ENCODE measurements at regions not wholly inside any gene's neighbourhood (a gene's known extent, or its start where the extent isn't known, plus 50 kb on each side); places are given as distances from the start of the nearest gene placed in this dataset.

DNA sequence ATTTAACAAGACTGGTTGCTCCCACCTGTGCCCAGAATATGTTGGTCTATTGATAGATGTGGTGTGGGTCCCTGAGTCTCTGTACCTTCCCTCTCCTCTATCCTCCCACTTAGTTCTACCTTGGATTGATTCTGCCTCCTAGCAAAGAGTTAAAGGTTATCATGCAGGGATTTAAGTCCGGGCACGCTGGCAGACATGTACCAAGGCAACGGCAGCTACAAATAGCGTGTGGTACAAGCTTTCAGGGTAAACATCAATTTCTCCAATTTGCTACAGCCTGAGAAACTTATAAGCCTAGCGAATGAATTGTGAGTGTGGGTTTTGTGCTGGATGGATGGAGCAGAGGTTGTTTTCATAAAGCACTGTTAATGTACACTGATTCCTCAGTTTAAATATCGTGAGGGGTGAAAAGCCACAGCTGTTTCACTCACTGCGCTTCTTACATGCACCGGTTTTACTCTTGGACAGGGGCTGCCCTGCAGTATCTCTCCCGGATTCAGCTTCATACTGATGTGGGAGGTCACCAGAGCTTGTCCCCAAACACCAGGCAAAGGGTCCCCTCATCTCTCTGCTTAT, 289.8 kb downstream of the ICOS start:
- DNase-seq (ENCODE audit: low read depth in 2 of 2), result no peak

DNA sequence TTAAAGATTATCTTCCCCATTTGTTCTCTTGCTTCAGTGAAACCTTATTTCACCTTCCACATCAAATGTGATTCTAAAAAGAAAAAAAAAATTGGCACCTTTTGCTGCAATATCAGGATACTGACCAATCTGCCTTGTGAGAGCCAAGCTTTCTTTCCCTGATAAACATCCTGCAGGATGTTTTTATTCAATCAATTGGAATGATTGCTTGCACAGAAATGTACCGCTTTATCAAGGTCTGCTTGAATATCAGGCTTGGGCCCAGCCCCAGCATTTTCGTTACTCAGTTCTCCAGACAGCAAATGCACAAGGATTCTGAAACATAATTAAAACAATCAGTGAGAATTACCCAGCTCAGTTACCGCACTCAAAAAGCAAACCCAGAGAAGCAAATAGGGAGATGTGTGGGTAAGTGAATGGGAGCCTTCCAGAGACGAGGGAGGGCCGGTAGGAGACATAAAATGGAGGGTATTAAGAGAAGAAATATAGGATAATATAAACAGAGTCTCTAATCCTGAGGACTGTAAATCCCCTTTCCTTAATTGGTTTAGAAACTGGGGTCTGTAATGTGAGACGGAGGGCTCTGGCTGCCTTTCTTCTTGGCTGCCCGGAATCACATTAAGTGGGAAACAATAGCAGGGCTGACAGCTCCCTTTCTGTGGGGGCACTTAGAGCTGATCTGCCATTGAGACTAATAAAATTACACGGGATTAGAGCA, 291.8 kb downstream of the ICOS start:
- no peak for DNase-seq (ENCODE audit: low read depth in 2 of 2)

DNA sequence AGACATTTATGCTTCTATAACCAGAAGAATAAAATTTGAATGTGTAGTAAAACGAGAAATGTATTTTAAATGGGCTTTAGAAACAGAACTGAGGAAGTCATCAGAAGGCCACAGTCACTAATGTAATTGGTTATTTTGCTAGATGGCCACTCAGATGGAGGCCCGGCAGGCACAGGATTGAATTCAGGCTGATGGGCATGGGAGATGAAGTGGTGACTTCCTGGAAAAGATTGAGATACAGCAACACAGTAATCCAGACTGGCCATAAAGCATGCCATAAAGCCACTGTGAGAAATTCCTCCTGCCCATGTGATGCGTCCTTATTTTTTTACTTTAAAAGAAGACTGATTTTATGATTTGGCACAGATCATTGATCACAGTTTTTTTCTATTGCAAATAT, 297.7 kb downstream of the ICOS start:
- DNase-seq (ENCODE audit: low read depth in 2 of 2), result no peak

DNA sequence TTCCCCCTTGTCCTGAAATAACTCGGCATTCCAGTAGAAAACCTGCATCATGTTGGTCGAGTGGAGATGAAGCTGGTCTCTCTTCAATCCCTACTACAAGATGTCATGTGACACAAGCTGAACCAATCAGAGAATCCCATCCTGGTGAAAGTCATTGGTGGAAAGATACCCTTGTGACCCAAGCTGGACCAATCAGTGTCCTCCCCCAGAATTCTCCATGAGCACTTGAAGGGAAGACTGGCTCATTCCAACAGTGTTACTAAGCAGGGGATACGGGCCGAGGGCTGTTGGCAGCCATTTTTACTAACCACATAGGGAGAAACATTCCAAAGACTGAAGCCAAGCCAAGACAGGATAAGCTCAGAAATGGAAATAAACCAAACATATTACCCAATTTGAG, 298.3 kb downstream of the ICOS start:
- no peak for DNase-seq (ENCODE audit: low read depth in 2 of 2)

DNA sequence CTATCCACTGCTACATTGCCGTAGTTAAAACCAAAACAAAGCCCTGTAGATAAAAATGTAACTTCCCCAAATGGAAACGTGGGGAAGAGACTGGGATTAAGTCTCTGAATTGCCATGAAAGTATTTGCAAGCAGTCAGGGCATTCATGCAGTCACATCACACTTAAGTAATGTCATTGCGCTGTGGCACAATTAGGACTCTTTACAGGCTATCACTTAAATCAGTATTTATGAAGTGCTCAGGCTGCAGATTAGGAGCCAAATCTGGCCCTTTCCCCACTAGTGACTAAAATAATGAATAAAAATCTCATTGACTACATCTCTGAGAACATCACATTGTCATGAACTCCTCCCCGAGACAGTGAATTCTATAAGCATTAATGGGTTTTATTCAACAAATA, 300.9 kb downstream of the ICOS start:
- DNase-seq (ENCODE audit: low read depth in 2 of 2), result no peak

DNA sequence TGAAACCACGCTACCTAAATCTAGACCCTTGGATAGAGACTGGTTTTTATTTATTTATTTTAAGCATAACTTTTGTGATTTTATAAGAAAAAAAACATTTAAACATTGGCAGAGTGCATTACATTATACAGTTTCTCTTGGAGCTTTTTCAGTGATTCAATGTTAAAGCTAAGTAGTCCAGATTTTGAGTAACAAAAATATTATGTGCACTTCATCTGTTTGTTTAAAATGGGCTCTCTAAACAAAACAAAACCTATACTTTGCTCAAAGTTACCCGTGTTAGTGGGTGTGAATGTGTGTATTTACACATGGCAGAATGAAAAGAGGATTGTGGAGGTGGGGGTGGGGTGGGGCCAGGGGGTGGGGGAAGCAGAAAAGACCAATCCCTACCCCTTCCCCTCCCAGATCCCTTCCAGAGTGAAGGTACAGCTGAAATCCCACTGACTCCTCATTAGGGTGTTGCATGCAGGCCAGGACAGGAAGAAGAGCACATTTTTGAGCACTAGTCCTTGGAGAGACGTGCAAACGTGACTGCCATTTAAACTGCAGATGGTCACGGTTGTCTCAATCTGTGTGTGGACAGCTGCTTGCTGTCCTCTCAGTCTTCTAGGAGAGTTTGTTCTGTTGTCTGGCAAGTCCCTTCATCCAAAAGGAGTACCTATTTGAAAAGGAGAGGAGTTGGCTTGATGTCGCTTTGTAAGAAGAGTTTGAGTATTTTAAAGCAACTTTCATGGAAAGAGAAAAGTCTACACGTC, 303.0 kb downstream of the ICOS start:
- no peak for DNase-seq (ENCODE audit: low read depth in 2 of 2)

DNA sequence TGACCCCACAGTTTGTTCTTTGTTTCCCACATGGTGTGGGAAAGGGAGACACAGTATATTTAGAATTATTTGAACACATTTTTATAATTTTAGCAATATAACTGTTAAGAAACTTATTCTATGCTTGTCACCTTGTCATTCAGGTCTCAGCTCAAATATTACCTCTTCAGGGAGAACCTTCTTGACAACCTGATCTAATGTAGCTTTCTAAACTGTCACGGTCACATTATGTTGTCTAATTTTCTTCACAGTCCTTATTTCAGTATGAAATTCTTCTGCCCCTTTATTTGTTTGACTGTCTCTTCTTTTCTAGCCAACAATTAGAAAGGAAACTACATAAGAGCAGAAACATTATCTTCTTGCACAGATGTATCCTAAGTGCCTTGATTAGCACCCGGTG, 304.3 kb upstream of the PARD3B start:
- no peak for DNase-seq (ENCODE audit: low read depth in 2 of 2)

DNA sequence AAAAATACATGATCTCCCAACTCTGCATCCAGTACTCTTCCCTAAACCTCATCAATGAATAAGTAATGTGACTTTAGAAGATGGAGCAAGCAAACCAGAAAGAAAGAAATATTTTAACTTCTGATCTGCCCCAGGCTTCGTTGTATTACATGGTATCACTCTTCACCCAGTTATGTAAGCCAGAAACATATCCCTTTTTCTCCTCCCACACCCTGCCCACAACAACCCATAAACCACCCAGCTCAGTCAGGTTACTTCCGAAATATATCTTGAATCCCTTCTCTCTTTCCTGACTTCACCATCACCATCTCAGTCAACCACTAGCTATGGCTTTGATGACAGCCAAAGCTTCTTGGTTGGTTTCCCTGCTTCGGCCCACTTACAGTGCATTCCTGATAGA, 295.8 kb upstream of the PARD3B start:
- DNase-seq (ENCODE audit: low read depth in 2 of 2), result no peak

DNA sequence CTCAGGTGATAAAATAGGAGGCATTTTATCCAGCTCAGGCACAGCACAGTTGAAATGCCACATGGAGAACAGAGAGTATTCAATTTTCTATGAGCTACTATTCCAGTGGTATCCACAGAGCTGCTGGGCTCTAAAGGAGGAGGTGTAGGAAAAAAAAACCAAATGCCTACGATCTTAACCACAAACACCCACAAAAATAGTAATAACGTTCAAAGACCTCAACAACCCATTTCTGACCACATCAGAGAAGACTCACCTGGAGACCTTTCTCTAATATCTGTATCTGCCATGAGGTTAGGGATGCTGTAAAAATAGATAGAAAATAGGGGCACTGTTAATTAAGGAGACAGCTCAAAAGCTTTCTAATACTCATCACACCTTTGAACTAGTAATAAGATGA, 294.6 kb upstream of the PARD3B start:
- no peak for DNase-seq (ENCODE audit: low read depth in 2 of 2)

DNA sequence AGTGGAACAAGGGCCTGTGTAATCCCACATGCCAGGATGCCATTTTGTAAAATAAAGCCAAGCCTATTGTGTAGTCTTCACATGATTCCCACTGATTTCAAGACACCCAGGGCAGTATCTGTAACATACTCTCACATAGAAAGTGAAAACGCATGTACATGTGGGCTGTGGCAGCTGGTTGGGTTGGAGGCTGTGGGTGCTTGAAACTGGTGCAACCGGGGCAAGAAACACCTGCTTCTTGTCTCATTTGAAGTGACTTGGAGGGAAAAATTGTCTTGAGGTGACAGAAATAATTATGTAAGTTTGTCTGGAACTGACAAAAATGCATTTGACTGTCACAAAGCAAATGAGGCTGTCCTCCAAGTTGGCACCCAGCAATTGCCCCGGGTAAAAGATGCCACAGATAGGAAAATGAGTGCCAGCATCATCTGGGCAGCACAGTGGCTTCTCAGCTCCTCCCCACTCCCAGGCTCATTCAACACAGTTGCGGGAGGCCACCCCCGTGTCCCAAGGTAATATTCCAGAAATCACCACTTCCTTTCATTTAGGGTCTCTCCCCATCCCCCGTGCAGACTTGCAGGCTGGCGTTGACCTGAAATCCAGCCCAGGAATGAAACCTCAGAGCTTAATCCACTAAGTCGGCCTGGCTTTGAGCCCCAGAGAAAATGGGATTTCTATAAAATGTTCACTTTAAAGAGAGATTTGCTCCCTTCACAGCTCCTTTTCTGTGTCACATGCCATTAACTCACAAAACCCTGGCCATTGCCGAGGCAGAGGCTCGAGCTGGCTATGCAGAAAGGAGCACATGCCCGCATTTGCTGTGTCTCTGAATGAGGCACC, 293.9 kb upstream of the PARD3B start:
- DNase-seq (ENCODE audit: low read depth in 2 of 2), result no peak

DNA sequence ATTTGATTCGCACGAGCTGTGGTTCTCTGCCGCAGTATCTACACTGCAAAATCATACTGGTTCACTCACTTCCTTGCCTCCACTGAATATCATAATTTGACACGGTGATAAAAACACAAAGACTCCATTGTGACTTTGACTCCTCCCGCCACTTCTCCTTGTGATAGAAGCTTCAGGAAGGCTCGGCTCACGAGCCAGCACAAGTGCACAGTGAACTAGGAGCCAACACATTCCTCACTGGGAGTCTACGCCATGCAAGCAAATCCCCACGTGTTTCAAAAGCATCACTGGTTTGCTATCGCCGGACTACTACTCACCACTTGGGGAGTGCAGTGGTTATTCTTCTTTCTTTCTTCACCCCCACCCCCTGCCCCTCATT, 293.3 kb upstream of the PARD3B start:
- DNase-seq (ENCODE audit: low read depth in 2 of 2), result no peak

DNA sequence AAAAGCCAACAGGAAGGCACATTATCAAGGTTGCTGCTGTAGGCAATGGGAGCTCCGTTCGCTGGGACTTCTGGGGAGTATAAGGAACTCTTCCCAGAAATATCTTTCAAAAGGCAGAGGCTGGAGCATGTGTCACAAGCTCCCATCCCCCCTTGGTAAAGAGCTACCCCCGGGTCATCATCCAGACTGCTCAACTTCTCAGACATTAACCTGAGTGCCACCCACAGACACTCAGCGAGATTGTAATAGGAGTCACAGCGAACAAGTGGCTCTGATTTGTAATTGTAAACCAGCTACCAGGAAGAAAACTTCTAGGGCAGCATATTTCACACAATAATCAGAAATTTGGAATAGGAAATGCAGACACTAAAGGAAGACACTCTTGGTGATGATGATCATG, 290.2 kb upstream of the PARD3B start:
- DNase-seq (ENCODE audit: low read depth in 2 of 2), result no peak

DNA sequence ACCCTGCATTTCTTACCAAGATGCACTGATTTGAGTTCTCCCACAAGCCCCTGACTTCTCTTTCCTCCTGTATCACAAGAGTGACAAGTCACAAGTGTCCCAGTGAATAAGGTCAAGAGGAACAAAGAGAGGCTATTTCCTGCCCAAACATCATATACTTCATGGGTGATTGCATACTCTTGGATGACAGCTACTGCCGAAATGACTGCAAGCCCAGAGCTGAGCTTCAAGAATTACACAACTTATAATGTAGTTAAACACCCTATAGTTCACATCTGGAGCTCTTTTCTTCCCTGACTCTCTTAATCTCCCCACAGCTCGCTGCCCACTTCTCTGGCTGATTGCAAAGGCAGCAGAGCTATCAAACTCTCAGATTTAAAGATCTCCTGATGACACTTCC, 289.7 kb upstream of the PARD3B start:
- no peak for DNase-seq (ENCODE audit: low read depth in 2 of 2)

DNA sequence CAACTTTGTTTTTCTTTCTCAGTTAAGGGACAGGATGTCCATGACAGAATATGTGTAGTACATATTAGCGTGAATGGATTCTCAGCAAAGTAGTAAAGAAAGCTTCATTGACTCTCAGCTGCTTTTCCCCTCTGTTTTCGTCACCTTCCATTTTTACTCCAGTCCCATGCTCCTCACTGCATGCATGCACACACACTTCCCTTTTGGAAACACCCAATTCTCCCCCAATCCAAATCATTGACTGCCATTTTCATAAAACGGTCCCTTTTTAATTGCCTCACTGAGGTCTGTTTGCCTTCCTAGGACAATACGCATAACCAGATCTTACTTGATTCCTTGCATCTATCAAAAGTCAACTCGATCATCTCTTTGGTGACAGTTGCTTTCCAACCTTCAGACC, 287.5 kb upstream of the PARD3B start:
- no peak for DNase-seq (ENCODE audit: low read depth in 2 of 2)

DNA sequence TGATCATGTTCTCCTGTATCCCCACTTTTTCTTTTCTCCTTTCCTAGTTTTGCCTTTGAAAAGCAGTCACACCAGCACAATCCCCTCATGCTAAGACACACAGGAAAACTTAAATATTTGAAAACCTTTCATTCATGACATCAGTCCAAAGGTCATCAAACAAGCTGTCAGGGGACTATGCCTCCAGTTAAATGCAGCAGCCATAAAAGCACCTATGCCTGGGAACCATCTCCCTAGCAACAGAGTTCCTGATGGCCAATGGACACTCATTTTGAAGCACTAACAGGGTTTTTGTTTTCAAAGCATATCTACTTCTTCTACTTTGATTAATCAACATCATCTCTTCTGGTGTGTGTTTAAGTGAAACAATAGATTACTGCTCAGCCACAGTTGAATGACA, 286.4 kb upstream of the PARD3B start:
- no peak for DNase-seq (ENCODE audit: low read depth in 2 of 2)

DNA sequence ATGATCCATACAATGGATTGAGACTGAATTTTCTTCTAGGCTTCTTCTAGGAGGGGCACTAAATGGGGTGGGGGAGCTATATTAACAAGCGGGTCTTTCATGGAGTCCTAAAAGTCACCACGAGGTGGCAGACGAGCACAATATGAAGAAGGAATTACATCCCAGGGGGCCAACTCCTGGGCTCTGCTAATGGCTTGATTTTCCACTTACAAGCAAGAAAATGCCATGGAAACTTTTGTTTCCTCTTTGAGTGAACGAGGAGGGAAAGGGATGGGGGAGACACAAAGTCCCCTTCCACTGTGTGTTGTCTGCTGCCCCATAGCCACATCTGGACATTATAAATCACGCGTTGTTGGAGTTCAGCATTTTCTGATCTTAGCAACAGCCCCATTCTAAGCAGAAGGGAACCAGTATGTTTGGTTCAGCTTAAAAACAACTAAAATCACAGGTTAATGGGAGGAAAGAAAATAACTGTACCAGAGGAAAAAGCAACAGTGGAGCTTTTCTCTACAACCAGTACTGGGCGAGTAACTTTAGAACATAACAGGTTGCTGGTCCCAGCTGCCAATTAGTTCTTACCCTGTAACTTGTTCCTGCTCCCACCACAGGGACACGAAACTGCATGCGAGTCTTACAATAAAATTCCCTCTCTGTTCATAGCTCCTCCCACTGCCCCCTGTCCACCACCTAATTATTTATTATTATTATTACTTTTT, 285.0 kb upstream of the PARD3B start:
- DNase-seq (ENCODE audit: low read depth in 2 of 2), result peak; percentile 46 to 54

DNA sequence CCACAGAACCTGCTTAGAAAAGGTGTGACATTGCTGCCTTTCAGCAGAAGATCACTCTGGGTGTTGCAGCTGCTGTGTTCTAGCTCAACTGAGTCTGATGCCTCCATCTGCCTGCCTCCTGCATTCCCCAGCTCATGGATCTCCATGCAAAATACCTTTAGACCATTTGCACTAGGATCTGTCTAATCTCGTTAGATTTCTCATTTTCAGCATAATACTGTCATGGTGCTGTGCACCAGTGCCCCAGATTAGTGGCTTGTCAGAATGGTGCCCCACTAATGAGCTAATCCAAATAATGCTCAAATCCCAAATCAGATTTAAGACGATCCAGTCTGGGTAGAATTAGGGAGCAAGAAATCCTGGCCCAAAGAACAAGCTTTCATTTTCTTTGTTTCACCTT, 284.4 kb upstream of the PARD3B start:
- no peak for DNase-seq (ENCODE audit: low read depth in 2 of 2)

DNA sequence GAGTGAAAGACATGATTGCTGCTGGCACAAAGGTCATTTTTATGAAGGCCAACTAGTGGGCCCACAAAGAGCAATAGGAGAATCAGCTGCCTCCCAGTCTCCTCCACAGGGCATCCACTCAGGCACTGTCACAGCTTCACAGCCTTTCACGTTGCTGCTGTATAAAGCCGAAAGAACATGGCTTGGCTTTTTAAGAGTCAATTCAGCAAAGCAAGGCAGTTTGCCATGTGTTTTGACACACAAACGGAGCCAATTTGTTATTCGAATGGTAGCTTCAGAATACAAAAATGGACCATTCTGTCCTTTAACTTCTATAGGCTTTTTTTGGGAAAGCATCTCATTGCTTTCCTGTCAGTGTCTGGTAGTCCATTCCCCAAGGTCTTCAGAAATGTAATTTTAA, 283.4 kb upstream of the PARD3B start:
- DNase-seq (ENCODE audit: low read depth in 2 of 2), result no peak

DNA sequence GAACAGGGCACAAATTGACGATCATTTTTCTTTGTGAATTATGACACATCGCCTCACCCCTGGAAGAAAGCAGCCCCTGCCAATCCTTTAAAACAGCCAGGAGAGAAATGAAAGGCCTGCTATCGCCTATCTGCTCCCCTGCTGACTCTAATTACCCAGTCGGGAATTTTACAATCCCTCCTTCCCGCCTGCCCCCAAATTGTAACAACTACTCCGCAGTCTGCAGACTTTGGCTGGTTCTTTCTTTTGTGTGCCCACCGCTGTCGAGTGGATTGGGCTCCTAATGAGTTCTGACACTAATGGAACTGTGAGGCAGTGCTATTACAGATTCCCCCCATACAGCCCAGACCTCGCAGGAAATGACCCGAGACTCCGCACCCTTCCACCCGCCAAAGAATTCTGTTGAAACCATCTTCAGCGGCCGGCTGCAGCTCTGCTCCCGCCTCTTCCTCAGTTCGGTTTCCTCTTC, 281.2 kb upstream of the PARD3B start:
- no peak for DNase-seq (ENCODE audit: low read depth in 2 of 2)

DNA sequence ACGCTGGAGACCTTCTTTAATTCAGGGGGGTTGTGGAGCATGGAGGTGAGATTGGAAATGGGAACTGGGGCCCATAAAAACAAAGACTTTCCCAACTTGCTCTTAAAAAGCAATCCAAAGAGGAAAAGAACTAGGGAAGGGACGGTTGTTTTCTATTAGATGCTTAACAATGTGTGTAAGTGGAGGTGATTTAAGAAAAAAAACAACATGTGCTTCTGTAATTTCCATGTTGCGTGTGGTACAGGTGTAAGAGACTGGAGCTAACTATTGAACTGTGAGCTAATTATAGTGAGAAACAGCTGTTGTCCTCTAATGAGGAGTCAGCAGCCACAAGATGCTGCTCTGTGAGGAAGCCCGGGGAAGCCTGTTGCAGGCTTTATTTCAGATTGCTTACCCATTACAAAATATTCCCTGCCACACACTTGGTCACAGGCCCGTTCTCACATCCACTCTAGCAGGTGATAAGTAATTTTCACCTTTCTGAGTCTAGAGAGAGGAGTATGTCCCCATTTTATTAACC, 280.6 kb upstream of the PARD3B start:
- no peak for DNase-seq (ENCODE audit: low read depth in 2 of 2)

DNA sequence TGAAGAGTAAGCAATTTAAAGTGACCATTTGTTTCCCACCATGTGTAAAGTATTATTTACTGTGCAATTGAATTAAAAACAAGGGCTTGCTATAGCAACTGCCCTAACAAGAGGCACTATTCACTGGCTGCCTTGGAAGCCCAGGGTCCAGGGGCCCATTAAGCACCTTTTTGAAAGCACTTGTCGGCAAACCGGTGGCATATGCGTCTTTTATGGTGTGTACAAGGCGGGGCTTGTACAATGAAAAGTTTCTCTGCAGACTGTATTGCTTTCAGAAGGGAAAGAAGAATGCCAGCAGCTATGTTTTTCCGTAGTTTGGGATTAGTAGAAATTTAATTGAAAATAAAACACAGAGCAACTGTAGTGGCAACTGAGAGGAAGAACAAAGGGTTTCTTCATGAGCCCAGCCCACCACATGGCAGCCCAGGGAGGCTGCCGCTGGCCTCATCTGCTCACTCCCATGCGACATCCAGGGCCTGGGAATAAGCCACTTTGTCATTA, 279.5 kb upstream of the PARD3B start:
- DNase-seq (ENCODE audit: low read depth in 2 of 2), result no peak

Data from fibroblast of skin of left quadriceps (primary cell).